Activated CD4-positive, alpha-beta T cell treated with anti-CD3 and anti-CD28 coated beads, Interleukin-2, amount 50 U/mL, for 48 hours (primary cell): ENCODE measurements at regions not wholly inside any gene's neighbourhood (a gene's known extent, or its start where the extent isn't known, plus 50 kb on each side); places are given as distances from the start of the nearest gene placed in this dataset.

Experiments used
- DNase-seq, 2 experiments: peaks; one replicate each; pipeline ENCODE4 v3.0.0-alpha.2; 2020

- DNase-seq: no peak
Measured at GRCh38 chr22:47486569-47487312, 724.3 kb downstream of the TBC1D22A start.

- no peak for DNase-seq
Measured at GRCh38 chr22:47484960-47485569, 722.6 kb downstream of the TBC1D22A start.

DNA sequence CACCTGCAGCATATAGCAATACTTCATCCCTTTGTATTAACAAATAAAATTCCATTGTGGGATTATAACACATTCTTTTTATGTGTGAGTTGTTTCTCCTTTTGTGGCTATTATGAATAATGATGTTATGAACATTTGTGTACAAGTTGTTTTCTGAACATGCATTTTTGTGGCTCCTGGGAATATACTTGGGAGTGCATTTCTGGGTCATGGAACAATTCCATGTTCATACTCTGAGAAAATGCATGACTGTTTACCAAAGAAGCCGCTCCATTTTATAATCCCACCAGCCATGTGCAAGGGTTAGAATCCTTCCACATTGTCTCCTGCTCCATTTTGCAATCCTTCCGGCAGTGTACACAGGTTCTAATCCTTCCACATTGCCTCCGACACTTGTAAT is 713.8 kb downstream of the TBC1D22A start:
- DNase-seq: no peak

DNA sequence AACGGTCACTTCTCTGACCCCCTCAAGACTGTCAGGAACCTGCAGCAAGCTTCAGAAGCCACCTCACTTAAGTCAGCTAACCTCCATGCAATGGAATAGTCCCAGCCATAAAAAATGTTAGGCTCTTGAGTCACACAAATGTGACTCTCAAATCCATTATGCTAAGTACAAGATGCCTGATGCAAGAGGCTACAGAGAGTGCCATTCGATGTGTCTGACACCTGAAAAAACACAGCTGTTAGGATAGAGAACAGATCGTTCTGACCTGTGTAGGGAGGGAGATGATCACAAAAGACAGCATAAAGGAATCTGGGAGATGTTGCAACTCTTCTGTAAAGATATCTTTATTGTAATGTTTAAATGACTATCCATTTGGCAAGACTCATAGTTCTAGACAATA is 712.4 kb downstream of the TBC1D22A start:
- DNase-seq: no peak

- no peak for DNase-seq
Measured at GRCh38 chr22:47474464-47474863, 712.0 kb downstream of the TBC1D22A start.

DNA sequence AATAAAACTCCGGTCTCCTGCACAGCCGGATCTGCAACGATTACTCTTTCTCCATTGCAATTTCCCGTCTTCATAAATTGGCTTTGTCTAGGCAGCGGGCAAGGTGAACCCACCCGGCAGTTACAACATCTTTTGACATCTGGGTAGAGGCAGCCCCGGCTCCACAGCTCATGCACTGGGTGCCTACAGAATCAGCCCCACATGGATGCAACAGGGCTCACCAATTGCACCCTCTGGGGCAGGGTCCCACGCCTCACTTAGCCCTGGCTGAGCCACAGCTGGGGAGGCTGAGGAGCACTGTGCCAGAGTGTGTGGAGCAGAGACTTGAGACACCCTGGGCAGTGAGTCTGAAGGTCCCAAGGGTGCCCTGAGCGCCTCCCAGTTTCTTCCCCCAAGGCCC is 710.2 kb downstream of the TBC1D22A start:
- no peak for DNase-seq

DNA sequence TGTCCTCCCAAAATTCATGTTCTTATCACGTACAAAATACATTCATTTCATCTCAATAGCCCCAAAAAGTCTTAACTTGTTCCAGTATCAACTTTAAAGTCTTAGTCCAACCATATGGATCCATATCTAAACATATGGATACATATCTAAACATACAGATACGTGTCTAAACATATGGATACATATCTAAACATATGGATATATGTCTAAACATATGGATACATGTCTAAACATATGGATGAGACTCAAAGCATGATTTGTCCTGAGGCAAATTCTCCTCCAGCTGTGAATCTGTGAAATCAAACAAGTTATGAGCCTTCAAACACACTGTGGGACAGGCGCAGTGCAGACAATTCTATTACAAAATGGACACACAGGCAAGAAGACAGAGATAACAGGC is 709.0 kb downstream of the TBC1D22A start:
- no peak for DNase-seq

DNA sequence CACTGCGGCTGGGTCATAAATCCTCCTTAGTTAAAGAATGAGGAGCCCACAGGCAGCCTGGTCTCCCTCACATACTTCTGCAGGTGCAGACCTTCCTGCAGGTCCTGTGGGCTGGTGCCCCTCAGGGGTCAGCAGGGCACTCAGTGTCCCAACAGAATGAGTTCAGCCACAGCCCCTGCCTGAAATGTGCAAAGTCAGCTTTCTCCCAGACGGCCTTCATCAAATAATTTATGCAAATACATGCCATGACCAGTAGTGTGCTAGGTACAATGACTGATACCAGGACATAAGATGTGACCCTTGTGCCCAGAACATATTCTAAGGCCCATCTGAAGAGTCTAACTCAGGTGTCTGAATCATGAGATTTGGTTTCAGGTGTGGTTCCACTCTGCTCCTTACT is 703.4 kb downstream of the TBC1D22A start:
- no peak for DNase-seq

- no peak for DNase-seq
Measured at GRCh38 chr22:47465222-47465621, 702.8 kb downstream of the TBC1D22A start.

- DNase-seq: no peak
Measured at GRCh38 chr22:47463220-47463619, 700.8 kb downstream of the TBC1D22A start.

GRCh38 chr22:47460861-47461260 is 698.4 kb downstream of the TBC1D22A start:
- no peak for DNase-seq

- DNase-seq: no peak
Measured at GRCh38 chr22:47460176-47460575, 697.7 kb downstream of the TBC1D22A start.

DNA sequence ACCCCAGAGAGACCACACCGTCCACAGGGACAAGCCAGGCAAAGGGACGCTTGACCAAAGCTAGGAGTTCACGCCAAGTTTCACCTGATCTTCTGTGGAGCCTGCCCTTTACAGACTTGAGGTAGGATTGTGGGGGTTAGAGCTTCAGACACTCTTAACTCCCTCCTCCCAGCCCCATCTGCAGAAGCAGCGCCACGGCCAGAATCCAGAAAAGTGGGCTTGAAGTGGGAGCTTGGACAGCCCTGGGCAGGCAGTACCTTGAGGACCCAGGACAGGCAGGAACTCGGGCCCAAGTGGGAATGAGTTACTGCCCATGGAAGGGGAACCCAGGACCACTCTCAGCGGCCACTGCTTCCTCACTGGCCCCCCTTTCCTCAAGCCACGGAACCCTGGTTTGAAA is 695.9 kb downstream of the TBC1D22A start:
- DNase-seq: no peak

GRCh38 chr22:47457509-47458300 is 695.3 kb downstream of the TBC1D22A start:
- DNase-seq: no peak

- no peak for DNase-seq
Measured at GRCh38 chr22:47457021-47457420, 694.6 kb downstream of the TBC1D22A start.

GRCh38 chr22:47456031-47456430 is 693.6 kb downstream of the TBC1D22A start:
- no peak for DNase-seq

DNA sequence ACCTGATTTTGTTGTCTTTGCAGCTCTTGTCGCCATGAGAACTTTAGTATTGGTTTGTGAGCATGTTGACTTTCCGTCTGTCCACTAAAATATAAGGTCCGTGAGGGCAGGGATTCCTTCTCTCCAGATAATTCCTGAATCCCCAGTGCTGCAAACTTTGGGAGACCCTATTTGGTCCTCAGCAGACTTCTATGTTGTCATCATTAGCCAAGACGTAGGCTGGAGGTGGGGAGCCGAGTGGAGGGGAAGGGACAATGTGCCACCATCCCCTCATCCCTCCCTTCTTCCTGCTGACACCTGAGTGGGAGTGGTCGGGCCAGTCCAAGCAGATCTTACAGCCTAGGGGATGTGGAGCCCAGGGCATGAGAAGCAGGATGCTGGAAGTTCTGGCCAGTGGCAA is 690.6 kb downstream of the TBC1D22A start:
- no peak for DNase-seq

DNA sequence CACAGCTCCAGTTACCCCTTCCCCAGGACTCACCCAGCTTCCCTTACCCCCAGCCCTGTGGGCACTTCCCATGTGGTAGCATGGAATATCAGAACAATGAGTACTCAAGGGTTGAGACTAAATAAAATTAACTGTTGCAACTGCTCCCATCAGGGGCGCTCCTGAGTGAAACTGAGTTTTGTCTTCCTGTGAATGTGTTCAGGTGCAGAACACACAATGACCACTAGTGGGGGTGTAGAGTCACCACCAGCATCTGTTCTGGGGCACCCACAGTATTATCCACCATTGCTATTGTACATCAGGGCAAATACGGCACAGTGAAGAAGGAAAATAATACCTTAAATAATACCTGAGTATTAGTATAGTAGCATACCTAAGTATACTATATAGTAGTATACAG is 689.7 kb downstream of the TBC1D22A start:
- no peak for DNase-seq

GRCh38 chr22:47450876-47451475 is 688.5 kb downstream of the TBC1D22A start:
- no peak for DNase-seq

DNA sequence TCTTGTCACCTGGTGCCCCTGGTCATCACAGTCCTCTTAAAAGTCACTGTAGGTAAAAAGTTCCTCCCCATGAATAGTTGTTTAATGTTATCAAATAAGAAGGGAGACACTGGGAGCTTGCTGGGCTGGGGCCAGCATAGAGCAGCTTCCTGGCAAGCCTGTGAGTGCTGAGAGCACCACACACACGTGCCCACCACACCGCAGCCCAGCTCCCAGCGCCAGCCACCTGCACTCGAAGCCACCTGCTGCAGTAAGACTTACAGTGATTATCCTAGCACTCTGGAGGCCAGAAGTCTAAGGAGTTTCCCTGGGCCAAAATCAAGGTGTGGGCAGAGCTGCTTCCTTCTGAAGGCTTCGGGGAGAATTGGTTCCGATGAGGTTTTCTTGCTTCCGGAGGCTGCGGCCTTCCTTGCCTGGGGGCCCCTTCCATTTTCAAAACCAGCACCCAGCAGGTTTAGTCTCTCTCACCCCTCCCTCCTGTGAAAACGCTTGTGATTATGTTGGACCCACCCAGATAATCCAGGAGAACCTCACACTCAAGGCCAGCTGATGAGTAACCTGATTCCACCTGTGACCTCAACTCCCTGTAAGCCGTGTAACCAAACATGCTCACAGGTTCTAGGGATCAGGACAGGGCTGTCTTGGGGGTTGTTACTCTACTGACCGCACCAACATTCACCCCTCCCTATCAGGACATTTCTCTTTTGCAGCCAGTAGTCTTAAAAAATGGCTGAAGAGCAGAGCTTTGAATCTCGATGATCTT is 687.2 kb downstream of the TBC1D22A start:
- DNase-seq: no peak

DNA sequence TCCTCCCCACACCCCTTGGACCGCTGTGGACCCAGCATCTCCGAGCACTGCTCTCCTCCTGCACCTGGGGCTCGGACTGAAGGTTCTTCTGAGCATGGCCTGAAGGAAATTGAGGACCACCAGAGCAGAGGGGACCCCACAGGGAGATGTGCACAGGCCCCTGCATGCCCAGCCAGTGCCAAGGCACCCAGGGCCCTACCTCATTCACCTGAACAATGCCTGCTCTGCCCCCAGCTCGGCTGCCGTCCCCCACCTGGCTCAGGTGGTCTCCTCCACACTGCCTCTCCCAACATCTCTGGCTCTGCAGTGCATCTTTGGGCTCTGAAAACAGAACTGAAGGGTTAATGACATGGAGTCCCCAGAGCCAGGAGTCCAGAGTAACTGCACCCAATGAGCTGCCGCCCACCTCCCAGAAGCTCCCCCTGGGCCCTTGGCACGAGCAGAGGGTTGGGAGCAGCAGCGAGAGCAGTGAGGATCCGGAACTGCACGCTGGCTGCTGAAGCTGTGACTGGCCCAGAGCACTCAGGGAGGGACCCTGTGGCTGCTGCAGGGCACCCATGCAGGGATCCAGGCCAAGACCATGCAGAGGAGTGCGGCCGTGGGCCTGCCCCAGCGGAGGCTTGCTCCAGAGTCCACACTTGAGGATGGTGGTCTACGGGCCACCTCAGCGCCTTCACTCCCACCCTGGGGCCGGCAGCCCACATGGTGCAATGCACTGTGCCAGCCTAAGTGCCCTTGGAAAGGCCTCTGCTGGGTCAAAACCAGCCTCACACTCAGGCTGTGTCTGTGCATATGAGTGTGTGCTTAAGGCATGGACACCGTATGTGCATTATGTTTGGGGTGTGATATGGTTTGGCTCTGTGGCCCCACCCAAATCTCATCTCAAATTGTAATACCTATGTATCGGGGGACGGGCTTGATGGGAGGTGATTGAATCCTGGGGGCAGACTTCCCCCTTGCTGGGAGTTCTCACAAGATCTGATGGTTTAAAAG is 686.1 kb downstream of the TBC1D22A start:
- DNase-seq: no peak
